GM12865 (cell line): ENCODE measurements at regions not wholly inside any gene's neighbourhood (a gene's known extent, or its start where the extent isn't known, plus 50 kb on each side); places are given as distances from the start of the nearest gene placed in this dataset.
"Not testable (repeated sequence)": the region's sequence is repeated elsewhere in the genome, so short reads cannot be mapped to it uniquely, and the experiment has no call there.

Experiments used
- DNase-seq: peaks from one replicate; pipeline ENCODE4 v3.0.0; 2010; ENCODE audit warnings: low read depth
- H3K4me3 ChIP-seq: 2 replicates; pipeline ENCODE4 v1.5.1; 2011; ENCODE audit warnings: mild to moderate bottlenecking, low read depth, low read length, control low read depth
- CTCF ChIP-seq: IDR thresholded peaks from 2 replicates; pipeline ENCODE4 v1.5.1; 2011; ENCODE audit warnings: low read length, control low read depth, low read depth, inconsistent platforms; ENCODE audit not compliant: insufficient read depth; ENCODE audit errors: missing control alignments

GRCh38 chr7:84916161-84916560 is 270.7 kb downstream of the SEMA3D start:
- H3K4me3 ChIP-seq = no peak overlapping the region
- DNase-seq = no peak
- TF ChIP-seq CTCF = no peak

DNA sequence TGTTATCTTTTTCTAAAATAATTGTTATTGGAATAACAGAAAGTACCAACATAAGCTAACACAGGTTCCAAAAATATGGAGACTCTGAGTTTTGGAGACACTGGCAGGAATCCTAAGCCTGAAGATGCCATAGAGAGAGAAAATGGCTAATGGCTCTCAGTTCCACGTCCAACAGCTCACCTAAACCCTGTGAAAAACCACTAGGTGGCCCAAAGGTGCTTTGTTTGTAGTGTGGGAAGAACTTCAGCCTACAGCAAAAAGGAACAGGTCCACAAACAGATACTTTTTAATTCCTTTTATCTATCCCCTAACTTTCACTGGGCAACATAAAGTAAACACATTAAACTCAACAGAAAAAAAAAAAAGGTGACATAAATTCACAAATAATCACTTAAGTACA is 272.3 kb downstream of the SEMA3D start:
- no peak for TF ChIP-seq CTCF
- H3K4me3 ChIP-seq = no peak overlapping the region
- peak; percentile 5 for DNase-seq

- no peak for TF ChIP-seq CTCF
- H3K4me3 ChIP-seq = no peak overlapping the region
- DNase-seq = no peak
These were observed 273.1 kb downstream of the SEMA3D start for GRCh38 chr7:84913731-84914130.

DNA sequence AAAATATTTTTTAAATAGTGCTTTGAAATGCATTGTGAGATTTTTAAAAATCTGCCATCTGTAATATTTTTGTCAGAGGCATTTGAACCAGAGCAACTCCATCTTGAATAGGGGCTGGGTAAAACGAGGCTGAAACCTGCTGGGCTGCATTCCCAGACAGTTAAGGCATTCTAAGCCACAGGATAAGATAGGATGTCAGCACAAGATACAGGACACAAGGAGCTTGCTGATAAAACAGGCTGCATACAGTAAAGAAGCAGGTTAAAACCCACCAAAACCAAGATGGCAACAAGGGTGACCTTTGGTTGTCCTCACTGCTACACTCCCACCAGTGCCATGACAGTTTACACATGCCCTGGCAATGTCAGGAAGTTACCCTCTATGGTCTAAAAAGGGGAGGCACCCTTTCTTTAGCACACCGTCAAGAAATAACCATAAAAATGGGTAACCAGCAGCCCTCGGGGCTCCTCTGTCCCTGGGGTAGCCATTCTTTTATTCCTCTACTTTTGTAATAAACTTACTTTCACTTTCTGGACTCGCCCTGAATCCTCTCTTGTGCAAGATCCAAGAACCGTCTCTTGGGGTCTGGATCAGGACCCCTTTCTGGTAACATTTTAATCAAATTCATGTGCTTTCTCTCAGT is 273.7 kb downstream of the SEMA3D start:
- no peak for TF ChIP-seq CTCF
- DNase-seq = no peak
- H3K4me3 ChIP-seq = no peak overlapping the region

DNA sequence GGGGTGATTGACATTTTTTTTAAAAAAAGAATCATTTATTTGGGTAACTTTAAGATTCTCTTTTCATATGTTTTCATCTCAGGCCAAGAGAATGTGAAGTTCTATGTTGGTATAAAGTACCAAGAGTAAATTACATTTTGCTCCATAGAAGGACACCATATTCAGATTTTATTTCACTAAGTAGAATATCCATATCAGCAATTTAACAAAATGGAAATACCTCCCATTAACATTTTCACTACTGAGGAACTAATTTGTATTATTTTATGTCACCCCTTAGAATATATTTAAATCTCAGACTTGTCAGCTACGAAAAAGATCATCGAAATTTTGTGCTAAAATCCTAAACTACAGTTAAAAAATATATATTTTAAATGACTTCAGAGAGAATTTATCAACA is 274.3 kb downstream of the SEMA3D start:
- no peak for DNase-seq
- H3K4me3 ChIP-seq = no peak overlapping the region
- TF ChIP-seq CTCF = no peak

- H3K4me3 ChIP-seq = no peak overlapping the region
- TF ChIP-seq CTCF = no peak
- no peak for DNase-seq
These were observed 274.8 kb downstream of the SEMA3D start for GRCh38 chr7:84912018-84912417.

GRCh38 chr7:84911077-84911476 is 275.8 kb downstream of the SEMA3D start:
- TF ChIP-seq CTCF = no peak
- no peak overlapping the region for H3K4me3 ChIP-seq
- no peak for DNase-seq

GRCh38 chr7:84910322-84910721 is 276.5 kb downstream of the SEMA3D start:
- not testable (repeated sequence) for H3K4me3 ChIP-seq, DNase-seq
